GM12878 (cell line): ENCODE measurements at regions not wholly inside any gene's neighbourhood (a gene's known extent, or its start where the extent isn't known, plus 50 kb on each side); places are given as distances from the start of the nearest gene placed in this dataset.

Experiments used
- ATAC-seq: fragments of 200-7000 bp; cut with Tn5 transposase; 3 replicates; pipeline ENCODE4 v1.9.1; 2020; ENCODE audit warnings: mild to moderate bottlenecking, moderate library complexity
- BruUV-seq: library from RNA; stranded (reverse); fragments of 400-500 nt; replicated peaks from 2 replicates; lab custom pipeline; 2021; lab: Mats Ljungman, UMichigan
- CTCF ChIA-PET: fragments of 300-600 bp; sonication (Branson Sonifier 250); formaldehyde crosslinking; extraction: SDS; loops from one replicate; lab custom pipeline; 2021; ENCODE audit warnings: inconsistent platforms; lab: Yijun Ruan, JAX
- POLR2A ChIA-PET: fragments of 350-600 bp; formaldehyde crosslinking; extraction: SDS; loops from one replicate; lab custom pipeline; 2021; ENCODE audit warnings: inconsistent platforms; lab: Charles Lee
- RAD21 ChIA-PET: fragments of 300-600 bp; sonication (Branson Sonifier 250); formaldehyde crosslinking; loops from one replicate; lab custom pipeline; 2023; ENCODE audit warnings: antibody characterized with exemption; ENCODE audit not compliant: unreplicated experiment; lab: Charles Lee
- SMC1A ChIA-PET: fragments of 300-600 bp; sonication (Branson Sonifier 250); formaldehyde crosslinking; loops from one replicate; lab custom pipeline; 2023; ENCODE audit not compliant: unreplicated experiment, uncharacterized antibody; lab: Charles Lee
- DNase-seq: peaks from one replicate; pipeline ENCODE4 v3.0.0-alpha.2; 2011; ENCODE audit warnings: low read depth, low spot score
- FAIRE-seq: peaks from 3 replicates; lab custom pipeline; 2011; peaks lifted over from hg19 to GRCh38; lab: Jason Lieb, UNC
- H2AFZ ChIP-seq: 2 replicates; pipeline ENCODE4 v1.6.0; 2011; ENCODE audit warnings: low read depth, low read length, control low read depth; ENCODE audit not compliant: control insufficient read depth
- H3K27ac ChIP-seq: 2 replicates; pipeline ENCODE4 v1.5.1; 2011; ENCODE audit warnings: control low read depth; ENCODE audit not compliant: control insufficient read depth, insufficient read depth
- H3K27me3 ChIP-seq, 2 experiments: replicated peaks in 1 of 2; 2 replicates each; pipeline versions ENCODE4 v1.6.0 to v1.6.1; 2011; ENCODE audit warnings: low read length in 1 of 2; ENCODE audit not compliant: control insufficient read depth in 2 of 2, insufficient read depth in 2 of 2
- H3K36me3 ChIP-seq, 2 experiments: 2 replicates each; pipeline ENCODE4 v1.5.1; 2011; ENCODE audit warnings: low read length in 1 of 2; ENCODE audit not compliant: control insufficient read depth in 2 of 2, insufficient read depth in 2 of 2
- H3K4me1 ChIP-seq: 2 replicates; pipeline ENCODE4 v1.6.1; 2011; ENCODE audit warnings: mild to moderate bottlenecking, low read length, moderate library complexity, mixed read lengths; ENCODE audit not compliant: control insufficient read depth, insufficient read depth
- H3K4me2 ChIP-seq: 2 replicates; pipeline ENCODE4 v1.6.0; 2011; ENCODE audit warnings: control low read depth; ENCODE audit not compliant: control insufficient read depth, insufficient read depth
- H3K4me3 ChIP-seq: fragments of 200-600 bp; sonication (generic); 2 replicates; pipeline ENCODE4 v1.5.1; 2016
- H3K79me2 ChIP-seq: 2 replicates; pipeline ENCODE4 v1.6.0; 2011; ENCODE audit warnings: low read length; ENCODE audit not compliant: control insufficient read depth, insufficient read depth
- H3K9ac ChIP-seq: 2 replicates; pipeline ENCODE4 v1.8.0; 2011; ENCODE audit warnings: low read length, control low read depth, mixed read lengths; ENCODE audit not compliant: control insufficient read depth, insufficient read depth
- H3K9me3 ChIP-seq: replicated peaks from 3 replicates; pipeline ENCODE4 v1.5.1; 2011; ENCODE audit warnings: mild to moderate bottlenecking, low read length; ENCODE audit not compliant: control insufficient read depth, insufficient read depth
- H4K20me1 ChIP-seq: 2 replicates; pipeline ENCODE4 v1.6.0; 2011; ENCODE audit not compliant: control insufficient read depth, insufficient read depth
- CREB1 ChIP-seq: IDR thresholded peaks from 2 replicates; pipeline ENCODE4 v1.6.1; 2012; ENCODE audit warnings: low read depth, mild to moderate bottlenecking, inconsistent platforms
- JUNB ChIP-seq: IDR thresholded peaks from 2 replicates; pipeline ENCODE4 v1.6.1; 2016; ENCODE audit warnings: antibody characterized with exemption, mild to moderate bottlenecking
- KDM1A ChIP-seq: fragments of 200-600 bp; sonication (generic); IDR thresholded peaks from 2 replicates; pipeline ENCODE4 v1.6.1; 2016; ENCODE audit warnings: borderline replicate concordance
- KLF5 ChIP-seq: fragments of 450-650 bp; IDR thresholded peaks from 2 replicates; pipeline ENCODE4 v1.6.1; 2014; ENCODE audit warnings: mild to moderate bottlenecking; ENCODE audit not compliant: partially characterized antibody
- SMAD5 ChIP-seq: IDR thresholded peaks from 2 replicates; pipeline ENCODE4 v1.6.1; 2016; ENCODE audit warnings: antibody characterized with exemption, low read depth
- STAT3 ChIP-seq: IDR thresholded peaks from 2 replicates; pipeline ENCODE4 v1.6.1; 2011; ENCODE audit warnings: low read depth, low read length, improper control_type of control experiment
- ZNF622 ChIP-seq: fragments of 450-650 bp; IDR thresholded peaks from 2 replicates; pipeline ENCODE4 v1.6.1; 2017; ENCODE audit warnings: mild to moderate bottlenecking, inconsistent platforms
- WGBS: methylation state at CpG from one replicate; pipeline ENCODE4 v1.1.6; 2016; ENCODE audit warnings: low lambda C conversion rate; ENCODE audit not compliant: insufficient replicate concordance, insufficient coverage; ENCODE audit errors: missing lambda C conversion rate; 5-methylcytosine and 5-hydroxymethylcytosine counted together
- in situ Hi-C: fragments of 300-500 bp; cut with MboI; formaldehyde crosslinking; loops from 9 replicates; pipeline ENCODE4 v1.14.3; 2018; ENCODE audit warnings: mixed read lengths
- intact Hi-C: fragments of 100-400 bp; cut with micrococcal nuclease; formaldehyde crosslinking; loops from one replicate; pipeline ENCODE4 v1.14.2; 2022; ENCODE audit not compliant: unreplicated experiment
- TF ChIP-seq, protein P1 (sequence below): IDR thresholded peaks from 2 replicates; pipeline ENCODE4 v1.6.1; 2012; ENCODE audit warnings: low read depth, low read length, improper control_type of control experiment
- TF ChIP-seq, protein P2 (sequence below), 3 experiments: IDR thresholded peaks in 2 of 3; conservative IDR thresholded peaks in 1 of 3; 2 replicates each; pipeline ENCODE4 v1.5.1; 2011; ENCODE audit warnings: low read depth in 3 of 3, low read length in 3 of 3, mild to moderate bottlenecking in 3 of 3, control low read depth in 2 of 3, moderate library complexity in 2 of 3, inconsistent platforms in 1 of 3, mixed read lengths in 1 of 3; ENCODE audit not compliant: control insufficient read depth in 2 of 3, insufficient read depth in 1 of 3; ENCODE audit errors: extremely low read depth in 1 of 3
- TF ChIP-seq, protein P3 (sequence below): fragments of 450-650 bp; IDR thresholded peaks from 2 replicates; pipeline ENCODE4 v1.6.1; 2017; ENCODE audit warnings: mild to moderate bottlenecking

DNA sequence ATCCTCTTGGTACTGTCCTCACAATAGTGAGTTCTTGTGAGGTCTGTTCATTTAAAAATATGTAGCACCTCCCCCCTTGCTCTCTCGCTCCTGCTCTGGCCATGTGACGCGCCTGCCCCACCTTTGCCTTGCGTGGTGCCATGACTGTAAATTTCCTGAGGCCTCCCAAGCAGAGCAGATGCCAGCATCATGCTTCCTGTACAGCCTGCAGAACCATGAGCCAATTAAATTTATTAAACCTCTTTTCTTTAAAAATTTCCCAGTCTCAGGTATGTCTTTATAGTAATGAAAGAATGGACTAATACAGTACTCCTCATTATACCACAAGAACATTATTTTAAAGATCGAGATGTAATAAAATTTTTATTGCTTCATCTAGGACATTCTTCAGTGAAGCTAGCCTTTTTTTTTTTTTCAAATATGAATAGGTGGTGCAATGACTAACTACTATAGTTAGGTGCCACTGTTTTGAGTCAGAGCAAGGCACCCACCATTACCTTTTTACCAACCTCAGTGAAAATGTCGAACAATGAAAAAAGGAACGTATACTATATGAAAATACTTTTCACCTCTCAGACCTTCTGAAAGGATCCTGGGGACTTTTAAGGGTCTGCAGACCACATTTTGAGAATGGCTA is 191.1 kb upstream of the SGK1 start (continued):
- TF ChIP-seq, protein P1, sequence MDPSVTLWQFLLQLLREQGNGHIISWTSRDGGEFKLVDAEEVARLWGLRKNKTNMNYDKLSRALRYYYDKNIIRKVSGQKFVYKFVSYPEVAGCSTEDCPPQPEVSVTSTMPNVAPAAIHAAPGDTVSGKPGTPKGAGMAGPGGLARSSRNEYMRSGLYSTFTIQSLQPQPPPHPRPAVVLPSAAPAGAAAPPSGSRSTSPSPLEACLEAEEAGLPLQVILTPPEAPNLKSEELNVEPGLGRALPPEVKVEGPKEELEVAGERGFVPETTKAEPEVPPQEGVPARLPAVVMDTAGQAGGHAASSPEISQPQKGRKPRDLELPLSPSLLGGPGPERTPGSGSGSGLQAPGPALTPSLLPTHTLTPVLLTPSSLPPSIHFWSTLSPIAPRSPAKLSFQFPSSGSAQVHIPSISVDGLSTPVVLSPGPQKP, result no peak
- TF ChIP-seq, protein P2, sequence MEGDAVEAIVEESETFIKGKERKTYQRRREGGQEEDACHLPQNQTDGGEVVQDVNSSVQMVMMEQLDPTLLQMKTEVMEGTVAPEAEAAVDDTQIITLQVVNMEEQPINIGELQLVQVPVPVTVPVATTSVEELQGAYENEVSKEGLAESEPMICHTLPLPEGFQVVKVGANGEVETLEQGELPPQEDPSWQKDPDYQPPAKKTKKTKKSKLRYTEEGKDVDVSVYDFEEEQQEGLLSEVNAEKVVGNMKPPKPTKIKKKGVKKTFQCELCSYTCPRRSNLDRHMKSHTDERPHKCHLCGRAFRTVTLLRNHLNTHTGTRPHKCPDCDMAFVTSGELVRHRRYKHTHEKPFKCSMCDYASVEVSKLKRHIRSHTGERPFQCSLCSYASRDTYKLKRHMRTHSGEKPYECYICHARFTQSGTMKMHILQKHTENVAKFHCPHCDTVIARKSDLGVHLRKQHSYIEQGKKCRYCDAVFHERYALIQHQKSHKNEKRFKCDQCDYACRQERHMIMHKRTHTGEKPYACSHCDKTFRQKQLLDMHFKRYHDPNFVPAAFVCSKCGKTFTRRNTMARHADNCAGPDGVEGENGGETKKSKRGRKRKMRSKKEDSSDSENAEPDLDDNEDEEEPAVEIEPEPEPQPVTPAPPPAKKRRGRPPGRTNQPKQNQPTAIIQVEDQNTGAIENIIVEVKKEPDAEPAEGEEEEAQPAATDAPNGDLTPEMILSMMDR (IDR thresholded peaks at IDR 0.05 in 2 of 3, conservative IDR thresholded peaks at IDR 0.05 in 1 of 3; ENCODE audit: control insufficient read depth in 2 of 3, extremely low read depth in 1 of 3, insufficient read depth in 1 of 3, low read depth in 3 of 3, low read length in 3 of 3), result no peak
- TF ChIP-seq, protein P3, sequence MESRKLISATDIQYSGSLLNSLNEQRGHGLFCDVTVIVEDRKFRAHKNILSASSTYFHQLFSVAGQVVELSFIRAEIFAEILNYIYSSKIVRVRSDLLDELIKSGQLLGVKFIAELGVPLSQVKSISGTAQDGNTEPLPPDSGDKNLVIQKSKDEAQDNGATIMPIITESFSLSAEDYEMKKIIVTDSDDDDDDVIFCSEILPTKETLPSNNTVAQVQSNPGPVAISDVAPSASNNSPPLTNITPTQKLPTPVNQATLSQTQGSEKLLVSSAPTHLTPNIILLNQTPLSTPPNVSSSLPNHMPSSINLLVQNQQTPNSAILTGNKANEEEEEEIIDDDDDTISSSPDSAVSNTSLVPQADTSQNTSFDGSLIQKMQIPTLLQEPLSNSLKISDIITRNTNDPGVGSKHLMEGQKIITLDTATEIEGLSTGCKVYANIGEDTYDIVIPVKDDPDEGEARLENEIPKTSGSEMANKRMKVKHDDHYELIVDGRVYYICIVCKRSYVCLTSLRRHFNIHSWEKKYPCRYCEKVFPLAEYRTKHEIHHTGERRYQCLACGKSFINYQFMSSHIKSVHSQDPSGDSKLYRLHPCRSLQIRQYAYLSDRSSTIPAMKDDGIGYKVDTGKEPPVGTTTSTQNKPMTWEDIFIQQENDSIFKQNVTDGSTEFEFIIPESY, result no peak

DNA sequence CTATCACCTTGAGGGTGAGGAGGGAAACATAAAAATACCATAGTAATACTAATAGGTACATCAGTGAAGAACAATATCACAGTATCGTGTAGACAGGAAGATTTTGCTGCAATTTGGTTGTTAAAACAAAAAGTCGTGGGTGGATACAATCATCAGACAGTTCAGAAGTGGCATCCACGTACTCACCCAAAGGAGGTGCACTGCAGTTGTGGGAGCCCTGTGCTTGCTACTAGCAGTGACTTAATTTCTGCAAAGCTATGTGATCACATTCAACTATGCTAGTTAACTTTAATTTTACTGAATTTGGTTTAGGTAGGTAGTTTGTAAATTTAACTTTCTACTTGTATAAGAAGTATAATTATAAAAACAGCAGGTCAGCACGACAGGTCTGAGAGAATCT is 188.2 kb upstream of the SGK1 start:
- no peak overlapping the region for H3K4me3 ChIP-seq
- ChIA-PET SMC1A (no interaction called here), RAD21 (interaction anchor here (1.2 kb wide), 1 partner anchor 176 kb away, joined by 3 read pairs; no protein-coding TSS in a partner anchor), CTCF (no interaction called here), POLR2A (no interaction called here)
- H3K9me3 ChIP-seq, result no peaks in the 10 kb centered on the region
- no peak overlapping the region for H2AFZ ChIP-seq
- no peak overlapping the region for H3K9ac ChIP-seq
- no peaks in the 10 kb centered on the region; a peak in 1 of 4 replicates for H3K27me3 ChIP-seq
- FAIRE-seq (no peak), DNase-seq (no peak), ATAC-seq (no peak)
- H3K4me1 ChIP-seq, result no peaks in the 10 kb centered on the region
- H3K79me2 ChIP-seq, result no peaks in the 10 kb centered on the region
- in situ Hi-C loops, result no loop called here
- no peak overlapping the region for H3K27ac ChIP-seq
- no TSS peak for BruUV-seq
- no peaks in the 10 kb centered on the region for H4K20me1 ChIP-seq
- 26% methylated on average over 4 of the region's 4 CpGs for WGBS
- H3K36me3 ChIP-seq, result no peaks in the 10 kb centered on the region
- TF ChIP-seq ZNF622 (no peak), SMAD5 (no peak), STAT3 (no peak), KDM1A (no peak), CREB1 (no peak), JUNB (no peak), KLF5 (no peak)
- intact Hi-C loops, result no loop called here
- no peak overlapping the region for H3K4me2 ChIP-seq
